PC-3 (cell line): ENCODE measurements at regions not wholly inside any gene's neighbourhood (a gene's known extent, or its start where the extent isn't known, plus 50 kb on each side); places are given as distances from the start of the nearest gene placed in this dataset.

ENCODE experiments used
- ATAC-seq: fragments of 200-7000 bp; cut with Tn5 transposase; 2 replicates; pipeline ENCODE4 v1.9.1; 2020; ENCODE audit warnings: mild to moderate bottlenecking, moderate library complexity
- BruUV-seq: library from RNA; stranded (reverse); fragments of 400-500 nt; replicated peaks from 2 replicates; lab custom pipeline; 2021; lab: Mats Ljungman, UMichigan
- CTCF ChIA-PET: fragments of 300-600 bp; sonication (Branson Sonifier 250); formaldehyde crosslinking; loops from one replicate; lab custom pipeline; 2022; ENCODE audit warnings: antibody characterized with exemption; lab: Charles Lee
- POLR2A ChIA-PET: fragments of 300-600 bp; sonication (Branson Sonifier 250); formaldehyde crosslinking; loops from one replicate; lab custom pipeline; 2022; ENCODE audit warnings: antibody characterized with exemption; ENCODE audit not compliant: unreplicated experiment; lab: Charles Lee
- DNase-seq: peaks from one replicate; pipeline ENCODE4 v3.0.0-alpha.2; 2015
- H2AFZ ChIP-seq: fragments of 300-600 bp; sonication (generic); 2 replicates; pipeline ENCODE4 v1.6.0; 2016; ENCODE audit warnings: antibody characterized with exemption, low read length
- H3F3A ChIP-seq: fragments of 300-600 bp; sonication (generic); one replicate; pipeline ENCODE4 v1.6.0; 2017; ENCODE audit warnings: antibody characterized with exemption, low read length, control low read depth, mild to moderate bottlenecking; ENCODE audit not compliant: unreplicated experiment
- H3K27ac ChIP-seq: fragments of 300-600 bp; sonication (generic); 2 replicates; pipeline ENCODE4 v1.5.1; 2016; ENCODE audit warnings: mild to moderate bottlenecking, low read length
- H3K27me3 ChIP-seq: fragments of 300-600 bp; sonication (generic); 2 replicates; pipeline ENCODE4 v1.6.1; 2016; ENCODE audit warnings: low read length, mixed read lengths
- H3K36me3 ChIP-seq: fragments of 300-600 bp; sonication (generic); 2 replicates; pipeline ENCODE4 v1.6.1; 2016; ENCODE audit warnings: low read depth, mixed run types, low read length, mixed read lengths
- H3K4me1 ChIP-seq: fragments of 300-600 bp; sonication (generic); 2 replicates; pipeline ENCODE4 v1.5.1; 2016; ENCODE audit warnings: low read length; ENCODE audit not compliant: insufficient read depth
- H3K4me2 ChIP-seq: fragments of 300-600 bp; sonication (generic); 2 replicates; pipeline ENCODE4 v1.6.0; 2016; ENCODE audit warnings: low read length
- H3K4me3 ChIP-seq: fragments of 300-600 bp; sonication (generic); 2 replicates; pipeline ENCODE4 v1.5.1; 2016; ENCODE audit warnings: mild to moderate bottlenecking, low read length, mixed read lengths
- H3K79me2 ChIP-seq: fragments of 300-600 bp; sonication (generic); 2 replicates; pipeline ENCODE4 v1.6.1; 2017; ENCODE audit warnings: low read length, mixed read lengths
- H3K9ac ChIP-seq: fragments of 300-600 bp; sonication (generic); 2 replicates; pipeline ENCODE4 v1.6.0; 2016; ENCODE audit warnings: mild to moderate bottlenecking, low read length
- H3K9me2 ChIP-seq: fragments of 300-600 bp; sonication (generic); replicated peaks from 2 replicates; pipeline ENCODE4 v1.6.1; 2016; ENCODE audit warnings: mixed run types, low read length, mixed read lengths
- H3K9me3 ChIP-seq: fragments of 300-600 bp; sonication (generic); 2 replicates; pipeline ENCODE4 v1.6.1; 2016; ENCODE audit warnings: low read length, mixed read lengths
- H4K20me1 ChIP-seq: fragments of 300-600 bp; sonication (generic); 2 replicates; pipeline ENCODE4 v1.6.1; 2016; ENCODE audit warnings: low read length, mixed read lengths
- EZH2 ChIP-seq: fragments of 300-600 bp; sonication (generic); IDR thresholded peaks from one replicate; pipeline ENCODE4 v1.6.1; 2017; ENCODE audit warnings: antibody characterized with exemption, mild to moderate bottlenecking, low read length; ENCODE audit not compliant: unreplicated experiment
- EZH2phosphoT487 ChIP-seq: fragments of 300-600 bp; sonication (generic); IDR thresholded peaks from 2 replicates; pipeline ENCODE4 v1.6.1; 2018; ENCODE audit warnings: mild to moderate bottlenecking, antibody characterized with exemption, low read length, borderline replicate concordance
- intact Hi-C: fragments of 100-400 bp; cut with micrococcal nuclease; formaldehyde crosslinking; loops from 2 replicates; pipeline ENCODE4 v1.9.0; 2023
- TF ChIP-seq, protein P1 (sequence below): fragments of 300-600 bp; sonication (generic); conservative IDR thresholded peaks from 2 replicates; pipeline ENCODE4 v1.5.1; 2017; ENCODE audit warnings: antibody characterized with exemption, low read depth, mild to moderate bottlenecking, low read length

DNA sequence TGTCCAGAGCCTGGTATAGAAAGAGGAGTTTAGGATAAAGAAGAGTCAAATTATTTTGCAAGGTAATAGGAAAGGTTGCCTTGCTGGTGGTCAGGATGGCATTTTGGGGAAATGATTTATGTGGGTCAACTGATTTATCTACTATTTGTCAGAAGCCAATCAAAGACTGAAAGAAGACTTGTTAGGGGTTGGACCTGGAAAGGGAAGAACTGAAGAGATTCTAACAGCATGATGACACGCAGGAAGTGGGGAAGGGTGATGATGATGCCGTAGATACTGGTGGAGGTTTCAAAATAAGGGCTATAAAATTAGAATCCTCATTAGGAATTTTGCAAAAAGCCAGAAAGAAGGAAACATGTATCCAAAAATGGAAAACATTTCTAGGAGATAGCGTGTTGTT lies 60.7 kb upstream of the FGF14 start:
- no peaks in the 10 kb centered on the region for H3K79me2 ChIP-seq
- H2AFZ ChIP-seq, result no peak overlapping the region
- H3F3A ChIP-seq, result no peaks in the 10 kb centered on the region
- TF ChIP-seq EZH2phosphoT487, result no peak
- TF ChIP-seq, protein P1, sequence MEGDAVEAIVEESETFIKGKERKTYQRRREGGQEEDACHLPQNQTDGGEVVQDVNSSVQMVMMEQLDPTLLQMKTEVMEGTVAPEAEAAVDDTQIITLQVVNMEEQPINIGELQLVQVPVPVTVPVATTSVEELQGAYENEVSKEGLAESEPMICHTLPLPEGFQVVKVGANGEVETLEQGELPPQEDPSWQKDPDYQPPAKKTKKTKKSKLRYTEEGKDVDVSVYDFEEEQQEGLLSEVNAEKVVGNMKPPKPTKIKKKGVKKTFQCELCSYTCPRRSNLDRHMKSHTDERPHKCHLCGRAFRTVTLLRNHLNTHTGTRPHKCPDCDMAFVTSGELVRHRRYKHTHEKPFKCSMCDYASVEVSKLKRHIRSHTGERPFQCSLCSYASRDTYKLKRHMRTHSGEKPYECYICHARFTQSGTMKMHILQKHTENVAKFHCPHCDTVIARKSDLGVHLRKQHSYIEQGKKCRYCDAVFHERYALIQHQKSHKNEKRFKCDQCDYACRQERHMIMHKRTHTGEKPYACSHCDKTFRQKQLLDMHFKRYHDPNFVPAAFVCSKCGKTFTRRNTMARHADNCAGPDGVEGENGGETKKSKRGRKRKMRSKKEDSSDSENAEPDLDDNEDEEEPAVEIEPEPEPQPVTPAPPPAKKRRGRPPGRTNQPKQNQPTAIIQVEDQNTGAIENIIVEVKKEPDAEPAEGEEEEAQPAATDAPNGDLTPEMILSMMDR, result no peak
- no peak for TF ChIP-seq EZH2
- ChIA-PET CTCF (no interaction called here), POLR2A (no interaction called here)
- H4K20me1 ChIP-seq, result no peaks in the 10 kb centered on the region
- H3K4me3 ChIP-seq, result no peak overlapping the region
- H3K36me3 ChIP-seq, result no peaks in the 10 kb centered on the region
- DNase-seq (no peak), ATAC-seq (no peak)
- H3K4me1 ChIP-seq, result no peaks in the 10 kb centered on the region
- intact Hi-C loops, result no loop called here
- H3K4me2 ChIP-seq, result no peak overlapping the region
- H3K9me2 ChIP-seq, result no peaks in the 10 kb centered on the region
- H3K9me3 ChIP-seq, result no peaks in the 10 kb centered on the region
- no peak overlapping the region for H3K27ac ChIP-seq
- no TSS peak for BruUV-seq
- H3K27me3 ChIP-seq, result peaks cover 36% of the 10 kb centered on the region
- H3K9ac ChIP-seq, result no peak overlapping the region

GRCh38 chr13:102461302-102461701 lies 59.5 kb upstream of the FGF14 start:
- H3K27me3 ChIP-seq, result peaks cover 36% of the 10 kb centered on the region
- ATAC-seq, result no peak
- no peaks in the 10 kb centered on the region for H3K4me1 ChIP-seq
- no peak for DNase-seq
- BruUV-seq, result no TSS peak
- no peaks in the 10 kb centered on the region for H3K36me3 ChIP-seq
- H3K79me2 ChIP-seq, result no peaks in the 10 kb centered on the region
- intact Hi-C loops, result no loop called here
- ChIA-PET CTCF (no interaction called here), POLR2A (no interaction called here)
- no peak overlapping the region for H3K4me3 ChIP-seq
- H3K4me2 ChIP-seq, result no peak overlapping the region
- no peaks in the 10 kb centered on the region for H3K9me3 ChIP-seq
- H3F3A ChIP-seq, result no peaks in the 10 kb centered on the region
- no peak overlapping the region for H3K27ac ChIP-seq
- TF ChIP-seq EZH2phosphoT487, result no peak
- no peak for TF ChIP-seq EZH2
- TF ChIP-seq, protein P1, result no peak
- H3K9ac ChIP-seq, result no peak overlapping the region
- H2AFZ ChIP-seq, result no peak overlapping the region
- no peaks in the 10 kb centered on the region for H3K9me2 ChIP-seq
- H4K20me1 ChIP-seq, result no peaks in the 10 kb centered on the region

DNA sequence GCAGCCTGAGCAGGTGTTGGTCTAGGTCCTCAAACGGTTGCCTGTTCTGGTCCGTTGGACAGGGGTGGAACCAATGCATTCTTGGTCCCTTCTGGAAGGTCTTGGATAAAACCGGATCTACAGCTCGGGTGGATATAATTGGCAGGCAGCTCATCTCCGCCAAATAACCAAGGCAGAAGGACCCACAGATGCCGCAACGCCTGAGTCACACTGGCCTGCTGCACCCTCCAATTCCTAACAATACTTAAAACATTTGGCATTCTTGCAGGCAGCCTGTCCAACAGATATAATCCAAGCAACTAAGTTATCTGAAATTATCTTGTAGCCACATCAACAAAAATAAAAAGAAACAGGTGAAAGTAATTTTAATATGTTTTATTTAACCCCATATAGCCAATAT lies 59.0 kb upstream of the FGF14 start:
- no peak overlapping the region for H2AFZ ChIP-seq
- no peaks in the 10 kb centered on the region for H3K9me2 ChIP-seq
- no peak for DNase-seq
- H4K20me1 ChIP-seq, result no peaks in the 10 kb centered on the region
- H3K36me3 ChIP-seq, result no peaks in the 10 kb centered on the region
- TF ChIP-seq, protein P1, result no peak
- TF ChIP-seq EZH2 (no peak), EZH2phosphoT487 (no peak)
- no peak overlapping the region for H3K4me3 ChIP-seq
- no peak for ATAC-seq
- peaks cover 35% of the 10 kb centered on the region for H3K27me3 ChIP-seq
- no peak overlapping the region for H3K4me2 ChIP-seq
- BruUV-seq, result no TSS peak
- no peaks in the 10 kb centered on the region for H3K9me3 ChIP-seq
- CTCF ChIA-PET, result no interaction called here
- POLR2A ChIA-PET, result no interaction called here
- H3F3A ChIP-seq, result no peaks in the 10 kb centered on the region
- no peak overlapping the region for H3K27ac ChIP-seq
- H3K4me1 ChIP-seq, result no peaks in the 10 kb centered on the region
- intact Hi-C loops, result no loop called here
- H3K9ac ChIP-seq, result no peak overlapping the region
- no peaks in the 10 kb centered on the region for H3K79me2 ChIP-seq
